Muscle of back (tissue), 3 donors: ENCODE measurements at regions not wholly inside any gene's neighbourhood (a gene's known extent, or its start where the extent isn't known, plus 50 kb on each side); places are given as distances from the start of the nearest gene placed in this dataset.
"Not testable (repeated sequence)": the region's sequence is repeated elsewhere in the genome, so short reads cannot be mapped to it uniquely, and the experiment has no call there.

Source experiments
- DNase-seq, 3 donors: peaks; one replicate each; pipeline versions ENCODE4 v3.0.0 to v3.0.0-alpha.2; 2013

DNA sequence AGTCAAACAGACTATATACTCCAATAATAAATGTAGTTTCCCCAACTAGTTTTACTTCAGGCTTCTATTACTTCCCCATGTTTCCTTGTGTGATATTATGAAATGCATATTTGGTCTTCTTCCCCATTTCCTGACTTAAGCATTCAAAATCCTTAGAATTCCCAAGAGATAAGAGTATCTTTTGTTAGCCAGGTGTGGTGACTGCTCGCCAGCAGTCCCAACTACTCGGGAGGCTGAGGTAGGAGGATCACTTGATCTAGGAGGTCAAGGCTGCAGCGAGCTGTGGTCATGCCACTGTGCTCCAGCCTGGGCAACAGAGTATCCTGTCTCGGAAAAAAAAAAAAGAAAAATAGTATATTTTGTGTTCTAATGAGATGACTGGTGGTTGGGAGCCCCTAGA, 72.7 kb upstream of the UBE2E2 start:
- peak in 1 of 3 donors; percentile 32 for DNase-seq

DNA sequence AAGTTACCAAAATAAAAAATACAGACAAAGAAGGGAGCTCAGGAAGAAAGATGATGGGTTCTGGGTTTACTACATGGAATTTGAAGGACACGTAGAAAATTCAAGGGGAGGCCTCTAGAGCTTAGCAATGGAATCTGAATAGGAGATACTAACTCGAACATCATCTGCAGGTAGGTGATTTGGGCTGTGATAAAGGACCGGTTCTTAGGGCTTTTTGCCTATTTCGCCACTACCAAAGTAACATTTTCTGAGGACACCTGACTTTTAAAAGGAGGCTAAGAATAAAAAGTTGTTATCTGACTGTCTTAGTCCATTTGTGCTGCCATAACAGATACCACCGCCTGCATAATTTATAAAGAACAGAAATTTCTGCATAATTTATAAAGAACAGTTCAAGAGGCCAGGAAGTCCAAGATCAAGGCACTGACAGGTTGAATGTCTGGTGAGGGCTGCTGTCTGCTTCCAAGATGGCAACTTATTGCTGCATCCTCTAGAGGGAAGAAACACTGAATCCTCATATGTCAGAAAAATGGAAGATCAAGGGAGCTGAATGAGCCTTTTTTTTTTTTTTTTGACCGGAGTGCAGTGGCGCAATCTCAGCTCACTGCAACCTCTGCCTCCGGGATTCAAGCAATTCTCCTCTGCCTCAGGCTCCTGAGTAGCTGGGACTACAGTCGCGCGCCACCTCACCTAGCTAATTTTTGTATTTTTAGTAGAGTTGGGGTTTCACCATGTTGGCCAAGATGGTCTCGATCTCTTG, 67.9 kb upstream of the UBE2E2 start:
- DNase-seq = no peak

DNA sequence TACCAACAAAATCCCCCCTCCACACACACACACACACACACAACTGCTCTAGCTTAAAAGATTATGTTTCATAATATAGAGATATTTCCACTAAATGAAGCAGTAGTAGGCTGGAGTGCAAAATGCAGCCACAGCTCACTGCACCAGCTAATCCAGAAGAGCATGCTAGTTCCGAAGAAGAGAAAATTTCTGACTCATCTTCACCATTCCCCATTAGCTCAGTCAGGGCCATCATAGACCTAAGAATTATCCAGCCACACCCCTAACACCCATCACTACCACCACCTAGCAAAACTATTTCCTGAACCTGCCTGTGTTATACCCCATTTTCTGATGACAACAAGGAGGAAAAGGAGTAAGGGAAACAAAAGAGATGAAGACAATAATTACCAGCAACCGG, 67.1 kb upstream of the UBE2E2 start:
- DNase-seq = no peak

DNA sequence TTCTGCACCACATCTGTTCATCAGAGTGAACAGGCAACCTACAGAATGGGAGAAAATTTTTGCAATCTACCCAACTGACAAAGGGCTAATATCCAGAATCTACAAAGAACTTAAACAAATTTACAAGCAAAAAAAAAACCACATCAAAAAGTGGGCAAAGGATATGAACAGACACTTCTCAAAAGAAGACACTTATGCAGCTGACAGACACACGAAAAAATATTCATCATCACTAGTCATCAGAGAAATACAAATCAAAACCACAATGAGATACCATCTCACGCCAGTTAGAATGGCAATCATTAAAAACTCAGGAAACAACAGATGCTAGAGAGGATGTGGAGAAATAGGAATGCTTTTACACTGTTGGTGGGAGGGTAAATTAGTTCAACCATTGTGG, 59.1 kb upstream of the UBE2E2 start:
- DNase-seq = not testable (repeated sequence)

DNA sequence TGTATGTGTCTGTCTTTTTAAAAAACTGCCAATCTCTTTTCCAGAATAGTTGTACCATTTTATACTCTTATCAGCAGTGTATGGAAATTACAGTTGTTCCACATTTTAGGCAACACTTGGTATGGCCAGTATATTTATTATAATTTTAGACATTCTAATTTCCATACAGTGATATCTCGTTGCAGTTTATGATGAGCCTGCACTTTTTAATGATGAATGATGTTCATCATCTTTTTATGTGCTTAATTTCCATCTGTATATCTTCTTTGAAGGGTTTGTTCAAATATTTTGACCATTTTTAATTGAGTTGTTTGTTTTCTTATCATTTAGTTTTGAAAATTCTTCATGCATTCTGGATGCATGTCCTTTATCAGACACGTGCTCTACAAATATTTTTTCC, 57.0 kb upstream of the UBE2E2 start:
- no peak for DNase-seq

DNA sequence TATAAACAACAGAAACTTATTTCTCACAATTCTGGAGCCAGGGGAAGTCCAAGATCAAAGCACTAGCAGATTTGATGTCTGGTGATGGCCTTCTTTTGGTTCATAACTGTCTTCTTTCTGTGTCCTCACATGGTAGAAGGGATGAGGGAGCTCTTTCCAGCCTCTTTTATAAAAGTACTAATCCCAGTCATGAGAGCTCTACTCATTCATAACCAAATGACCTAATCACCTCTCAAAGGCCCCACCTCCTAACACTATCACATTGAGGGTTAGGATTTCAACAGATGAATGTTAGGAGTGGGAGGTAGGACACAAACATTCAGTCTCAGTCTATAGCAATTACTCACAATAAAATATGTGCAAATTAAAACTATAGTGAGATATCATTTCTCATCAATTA, 50.1 kb upstream of the UBE2E2 start:
- DNase-seq = no peak
